ENCODE measurements at regions not wholly inside any gene's neighbourhood (a gene's known extent, or its start where the extent isn't known, plus 50 kb on each side); places are given as distances from the start of the nearest gene placed in this dataset.

DNA sequence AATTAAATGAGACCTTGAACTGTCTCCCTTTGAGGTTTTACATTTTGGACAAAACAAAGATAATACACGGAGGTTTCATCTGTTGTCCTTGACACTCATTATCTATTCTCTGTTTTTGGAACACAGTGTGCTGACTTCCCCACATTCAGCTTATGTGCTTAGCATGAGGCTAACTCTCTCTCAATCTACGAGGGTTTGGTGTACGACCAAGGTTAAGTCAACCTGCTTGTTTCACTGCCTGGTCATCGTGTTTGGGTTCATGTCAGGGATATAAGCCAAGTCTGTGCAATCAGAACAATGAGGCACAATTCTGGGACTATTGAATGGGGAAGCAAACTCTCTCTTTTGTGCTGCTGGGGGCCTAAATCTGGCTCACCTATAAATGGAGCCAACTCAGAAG lies 328.5 kb upstream of the USP25 start:
- TF ChIP-seq, protein P1, sequence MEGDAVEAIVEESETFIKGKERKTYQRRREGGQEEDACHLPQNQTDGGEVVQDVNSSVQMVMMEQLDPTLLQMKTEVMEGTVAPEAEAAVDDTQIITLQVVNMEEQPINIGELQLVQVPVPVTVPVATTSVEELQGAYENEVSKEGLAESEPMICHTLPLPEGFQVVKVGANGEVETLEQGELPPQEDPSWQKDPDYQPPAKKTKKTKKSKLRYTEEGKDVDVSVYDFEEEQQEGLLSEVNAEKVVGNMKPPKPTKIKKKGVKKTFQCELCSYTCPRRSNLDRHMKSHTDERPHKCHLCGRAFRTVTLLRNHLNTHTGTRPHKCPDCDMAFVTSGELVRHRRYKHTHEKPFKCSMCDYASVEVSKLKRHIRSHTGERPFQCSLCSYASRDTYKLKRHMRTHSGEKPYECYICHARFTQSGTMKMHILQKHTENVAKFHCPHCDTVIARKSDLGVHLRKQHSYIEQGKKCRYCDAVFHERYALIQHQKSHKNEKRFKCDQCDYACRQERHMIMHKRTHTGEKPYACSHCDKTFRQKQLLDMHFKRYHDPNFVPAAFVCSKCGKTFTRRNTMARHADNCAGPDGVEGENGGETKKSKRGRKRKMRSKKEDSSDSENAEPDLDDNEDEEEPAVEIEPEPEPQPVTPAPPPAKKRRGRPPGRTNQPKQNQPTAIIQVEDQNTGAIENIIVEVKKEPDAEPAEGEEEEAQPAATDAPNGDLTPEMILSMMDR (IDR thresholded peaks at IDR 0.05), result no peak
- TF ChIP-seq ZFX (IDR thresholded peaks at IDR 0.05; ENCODE audit: borderline replicate concordance), result no peak
